HCEC 1CT (cell line): ENCODE measurements at regions not wholly inside any gene's neighbourhood (a gene's known extent, or its start where the extent isn't known, plus 50 kb on each side); places are given as distances from the start of the nearest gene placed in this dataset.

Experiments used
- DNase-seq: peaks from one replicate; pipeline ENCODE4 v3.0.0-alpha.2; 2017

- DNase-seq = no peak
These were observed 122.8 kb upstream of the NUDT4 start for GRCh38 chr12:93254911-93255310.

DNA sequence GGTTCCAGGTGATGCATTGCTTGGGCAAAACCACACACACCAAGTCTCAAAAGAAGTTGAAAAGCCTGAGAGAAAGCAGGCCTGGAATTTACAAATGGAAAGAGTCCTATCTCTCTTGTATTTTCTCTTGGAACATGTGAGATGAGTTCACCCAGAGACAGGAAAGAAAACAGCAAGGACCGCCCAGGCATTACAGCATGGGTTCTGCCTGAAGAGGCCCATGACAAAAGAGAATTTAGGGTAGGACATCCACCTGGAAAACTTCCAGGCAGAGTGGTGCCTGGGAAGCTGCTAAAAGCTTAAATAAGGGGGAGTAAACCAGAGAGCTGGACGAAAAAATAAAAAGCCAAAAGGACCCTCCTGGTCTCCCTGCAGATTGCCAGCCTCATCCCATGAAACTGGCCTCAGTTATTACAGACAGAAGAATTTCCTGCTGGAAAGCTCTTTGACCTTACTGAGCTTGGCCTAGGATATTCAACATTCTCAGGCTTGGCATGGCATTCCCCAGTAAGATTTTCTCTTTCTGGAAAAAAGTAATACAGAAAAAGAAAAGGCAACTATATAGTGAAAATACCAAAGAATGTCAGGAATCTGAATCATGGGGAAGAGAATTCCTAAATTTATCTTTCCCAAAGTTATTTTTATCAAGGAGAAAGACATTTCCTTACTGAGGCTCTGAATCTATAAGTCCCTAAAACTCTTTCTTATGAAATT is 121.3 kb upstream of the NUDT4 start:
- DNase-seq = no peak

DNA sequence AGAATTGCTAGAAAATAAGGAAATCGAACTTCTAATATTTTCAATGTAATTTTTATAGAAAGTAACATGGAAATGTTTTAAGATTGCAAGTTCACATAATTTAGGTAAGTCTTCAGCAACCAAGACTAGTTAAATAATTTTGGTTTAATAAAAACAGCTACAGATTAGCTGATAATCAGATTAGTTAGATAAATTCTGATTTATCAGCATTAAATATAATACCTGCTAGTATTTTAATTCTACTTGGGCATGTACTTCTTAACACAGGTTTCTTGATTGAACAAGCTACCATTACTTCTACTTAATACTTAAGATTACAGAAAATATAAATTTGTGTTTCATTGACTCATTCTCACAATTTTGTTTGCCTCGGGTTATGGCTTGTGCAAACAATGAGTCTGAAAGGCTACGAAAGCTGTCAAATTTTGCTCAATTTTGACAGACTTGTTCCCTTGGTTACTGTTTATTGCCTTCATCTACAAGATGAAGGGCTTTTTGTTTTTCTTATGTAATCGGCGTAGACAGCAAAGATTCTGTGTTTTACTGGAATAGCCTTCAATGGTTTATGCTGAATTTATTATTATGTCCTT is 116.1 kb upstream of the NUDT4 start:
- DNase-seq = no peak

GRCh38 chr12:93272997-93273396 is 104.7 kb upstream of the NUDT4 start:
- no peak for DNase-seq

DNA sequence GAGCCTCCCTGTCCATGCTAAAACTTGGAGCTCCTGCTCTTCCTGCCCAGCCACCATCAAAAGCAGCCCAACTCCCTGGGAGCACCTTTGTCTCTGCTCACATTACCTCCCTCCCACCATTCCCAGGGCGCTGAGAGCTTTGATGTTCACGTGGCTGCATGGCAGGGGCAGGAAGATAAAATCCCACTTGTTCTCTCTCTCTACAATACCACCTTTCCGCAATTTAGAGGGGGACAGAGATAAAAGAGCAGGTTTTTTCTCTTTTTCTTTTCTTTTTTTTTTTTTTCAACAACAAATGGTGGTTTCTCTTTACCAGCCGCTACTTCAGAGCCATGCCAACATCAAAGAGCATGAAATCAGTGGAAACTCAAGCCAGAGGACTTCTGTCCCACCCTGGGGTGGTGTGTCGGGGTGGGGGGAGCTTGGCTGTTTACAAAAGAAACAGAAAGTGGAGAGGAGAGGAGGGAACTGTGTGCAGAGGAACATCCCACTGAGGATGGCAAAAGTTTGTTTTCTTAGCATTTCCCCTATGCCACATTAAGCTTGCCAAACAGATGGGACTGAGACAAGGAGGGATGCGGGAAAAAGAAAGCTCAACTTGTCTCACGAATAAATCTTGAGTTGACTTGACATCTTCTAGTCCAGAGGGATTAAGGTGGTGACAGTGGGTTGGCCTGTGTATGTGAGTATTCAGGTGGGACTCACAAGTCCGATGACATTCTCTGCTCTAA is 103.7 kb upstream of the NUDT4 start:
- DNase-seq = no peak

GRCh38 chr12:93274937-93275336 is 102.8 kb upstream of the NUDT4 start:
- no peak for DNase-seq

DNA sequence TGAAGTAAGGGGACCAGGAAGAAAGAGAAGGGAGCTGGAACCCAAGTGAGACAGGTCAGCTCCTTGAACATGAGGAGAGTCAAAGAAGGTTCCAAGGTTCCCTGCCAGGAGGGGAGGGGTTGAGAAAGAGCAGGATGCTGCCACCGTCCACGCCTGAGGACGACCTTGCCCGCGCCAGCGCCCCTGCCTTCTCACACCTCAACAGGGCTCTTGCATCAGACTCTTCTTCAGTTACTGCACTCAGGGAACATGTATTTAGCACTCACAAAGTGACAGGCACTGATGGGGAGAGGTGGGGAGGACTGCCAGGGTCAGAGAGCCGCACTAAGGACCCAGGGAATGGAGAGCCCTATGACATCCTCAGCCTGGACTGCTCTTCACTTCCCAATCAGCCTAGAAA is 102.1 kb upstream of the NUDT4 start:
- no peak for DNase-seq

DNA sequence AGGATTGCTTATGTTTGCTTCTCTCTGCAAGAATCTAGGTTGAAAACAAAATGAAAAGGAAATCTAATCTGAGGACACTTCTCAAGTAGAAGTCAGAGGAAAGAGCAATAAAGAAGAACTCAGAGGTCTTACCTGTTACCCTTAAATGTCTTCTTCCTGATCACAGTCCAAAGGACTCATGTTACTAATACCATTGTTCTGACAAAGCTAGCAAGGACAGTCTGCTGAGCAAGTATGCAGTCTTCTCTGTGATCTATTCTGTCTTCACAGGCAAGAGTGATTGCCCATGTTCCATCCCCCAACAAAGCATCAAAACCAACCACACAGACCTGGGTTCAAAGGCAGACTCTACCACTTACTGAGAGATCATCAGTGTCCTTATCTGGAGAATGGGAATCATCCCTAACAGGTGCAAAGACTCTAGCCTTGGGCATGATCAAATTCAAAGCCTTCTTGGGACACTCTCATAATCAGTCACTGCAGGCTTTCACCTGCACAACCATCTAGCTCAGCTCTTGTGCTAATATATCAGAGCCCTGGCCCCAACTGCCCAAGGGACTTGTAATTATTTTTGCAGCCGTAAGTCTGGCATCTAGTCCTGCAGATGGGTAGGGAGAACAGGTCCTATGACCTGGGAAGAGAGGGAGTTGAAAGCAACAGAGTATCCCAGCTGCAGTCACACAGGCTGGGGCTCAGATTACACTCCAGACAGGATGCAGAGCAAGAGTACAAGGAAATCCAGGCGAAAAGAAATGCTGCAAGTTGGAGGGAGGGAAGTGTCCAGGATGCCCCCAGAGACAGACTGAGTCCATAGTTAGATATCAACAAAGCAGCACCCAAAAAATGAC is 97.9 kb upstream of the NUDT4 start:
- no peak for DNase-seq

GRCh38 chr12:93287149-93287548 is 90.6 kb upstream of the NUDT4 start:
- no peak for DNase-seq

DNA sequence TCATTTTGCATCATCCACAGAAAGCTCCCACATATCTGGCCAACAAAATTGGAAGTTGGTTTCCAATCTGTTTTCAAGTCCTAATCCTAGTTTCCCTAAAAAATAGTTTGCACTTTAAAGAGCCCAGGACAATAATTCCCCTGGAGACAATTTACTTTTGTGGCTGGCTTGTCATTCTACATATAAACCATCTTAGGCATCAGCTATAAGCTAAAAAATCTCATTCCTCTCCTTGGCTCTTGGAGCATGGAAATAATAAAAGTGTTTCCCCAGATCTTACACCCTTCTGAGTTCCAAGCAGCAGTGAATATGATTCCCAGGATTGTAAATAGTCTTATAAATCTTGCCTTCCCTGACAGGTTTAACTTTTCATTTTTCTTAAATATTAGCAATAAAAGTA is 89.1 kb upstream of the NUDT4 start:
- no peak for DNase-seq

- no peak for DNase-seq
These were observed 87.3 kb upstream of the NUDT4 start for GRCh38 chr12:93290391-93290790.

DNA sequence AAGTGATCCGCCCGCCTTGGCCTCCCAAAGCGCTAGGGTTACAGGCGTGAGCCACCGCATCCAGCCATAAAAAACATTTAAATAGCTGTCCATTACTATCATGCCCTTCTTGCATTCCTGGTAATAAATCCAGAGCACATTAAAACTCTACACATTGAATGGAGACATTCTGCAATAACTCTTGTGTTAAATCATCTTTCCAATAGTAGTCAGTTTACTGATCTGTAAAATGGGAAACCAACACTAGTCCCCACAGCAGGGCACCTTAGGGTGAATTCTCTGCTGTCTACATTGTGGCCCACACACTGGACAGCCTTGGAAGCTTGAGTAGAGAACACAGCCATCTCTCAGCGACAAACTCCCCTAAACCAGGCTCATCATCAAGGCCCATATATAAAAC is 85.5 kb upstream of the NUDT4 start:
- no peak for DNase-seq

DNA sequence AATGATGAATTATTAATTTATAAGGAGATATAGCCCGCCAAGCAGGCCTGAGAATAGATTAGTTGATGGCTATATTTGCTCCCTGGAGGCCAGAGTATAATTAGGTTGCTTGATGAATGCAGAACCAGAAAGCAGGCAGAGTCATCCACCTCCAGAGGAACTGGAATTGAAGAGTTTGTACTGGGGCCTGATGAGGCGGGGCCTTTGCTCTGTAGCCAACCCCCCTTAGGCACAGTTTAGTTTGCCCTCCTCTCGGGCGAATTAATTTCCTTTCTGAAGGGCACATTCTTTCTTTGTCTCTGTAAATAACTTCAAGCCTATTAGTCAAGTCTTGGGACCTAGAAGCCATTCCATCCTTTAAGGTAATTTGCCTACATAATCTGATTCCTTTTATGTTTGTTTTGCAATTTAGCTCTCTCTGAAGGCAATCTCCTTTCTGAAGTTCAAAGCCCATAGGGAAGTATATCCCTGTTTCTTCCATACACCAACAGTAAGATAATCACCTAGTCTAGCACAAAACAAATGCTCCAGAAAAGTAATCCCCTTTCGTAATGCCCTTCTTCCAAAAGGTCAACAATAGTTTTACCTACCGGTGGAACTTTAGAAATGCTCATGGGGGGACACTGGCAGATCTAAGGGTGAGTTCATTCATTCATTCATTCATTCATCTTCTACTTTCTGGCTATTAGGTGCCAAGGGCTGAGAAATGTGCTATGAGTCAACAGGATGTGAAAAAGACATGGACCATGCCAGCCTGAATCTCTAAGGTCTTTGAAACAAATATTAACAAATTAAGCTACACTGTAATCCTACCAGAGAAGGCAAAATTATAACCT is 84.8 kb upstream of the NUDT4 start:
- DNase-seq = no peak

- no peak for DNase-seq
These were observed 80.7 kb upstream of the NUDT4 start for GRCh38 chr12:93297032-93297431.

- no peak for DNase-seq
These were observed 80.2 kb upstream of the NUDT4 start for GRCh38 chr12:93297536-93297935.

- no peak for DNase-seq
These were observed 78.4 kb upstream of the NUDT4 start for GRCh38 chr12:93299262-93299846.

GRCh38 chr12:93300611-93301021 is 77.1 kb upstream of the NUDT4 start:
- no peak for DNase-seq

DNA sequence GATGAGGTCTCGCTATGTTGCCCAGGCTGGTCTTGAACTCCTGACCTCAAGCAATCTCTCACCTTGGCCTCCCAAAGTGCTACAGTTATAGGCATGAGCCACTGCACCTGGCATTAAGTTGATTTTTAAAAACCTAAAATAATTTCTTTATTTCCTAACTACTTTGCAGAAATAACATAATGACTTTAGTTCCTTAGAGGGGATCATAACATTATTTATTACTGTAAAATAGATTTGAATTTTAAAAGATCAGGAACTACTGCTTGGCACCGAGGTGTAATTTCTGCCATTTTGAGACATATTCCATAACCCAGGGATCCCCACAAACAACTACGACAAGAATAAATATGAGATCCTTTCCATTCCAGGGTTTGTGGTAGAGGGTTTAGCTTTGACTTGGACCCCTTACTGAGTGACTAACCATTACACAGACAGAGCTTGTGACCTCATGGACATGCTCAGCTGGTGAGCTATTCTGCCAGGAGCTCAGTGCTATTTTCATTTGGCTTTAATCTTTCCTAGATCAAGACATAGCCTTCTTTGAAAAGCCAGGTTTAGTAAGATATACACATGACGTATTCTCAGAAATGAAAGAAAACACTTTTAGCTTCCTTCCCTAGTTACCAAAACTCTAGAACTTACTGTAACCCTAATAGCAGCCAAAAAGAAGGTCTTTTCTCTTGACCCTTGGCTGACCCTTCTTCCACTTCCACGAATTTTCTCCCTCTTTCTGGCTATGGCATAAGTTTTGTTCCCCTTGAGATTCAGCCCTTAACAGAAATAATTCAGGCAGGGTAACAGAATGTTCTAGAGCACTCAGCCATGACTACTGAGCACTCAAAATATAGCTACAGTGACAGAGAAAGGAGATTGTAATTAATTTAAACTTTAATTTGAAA is 75.1 kb upstream of the NUDT4 start:
- DNase-seq = peak; percentile 67

- DNase-seq = no peak
These were observed 71.1 kb upstream of the NUDT4 start for GRCh38 chr12:93306636-93307035.

DNA sequence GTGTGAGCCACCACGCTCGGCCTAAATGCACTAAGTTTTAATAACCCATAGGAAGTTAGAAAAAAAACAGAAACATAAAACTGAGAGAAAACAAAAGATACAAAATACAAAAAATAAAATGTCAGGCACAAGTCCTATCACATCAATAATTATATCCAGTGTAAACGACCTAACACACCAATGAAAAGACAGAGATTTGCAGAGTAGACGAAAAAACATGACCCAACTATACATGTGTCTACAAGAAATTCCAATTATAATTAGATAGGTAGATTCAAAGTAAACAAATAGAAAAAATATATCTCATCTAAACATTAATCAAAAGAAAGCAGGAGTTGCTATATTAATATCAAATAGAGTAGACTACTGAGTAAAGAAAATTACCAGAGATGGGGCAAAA is 69.4 kb upstream of the NUDT4 start:
- no peak for DNase-seq

GRCh38 chr12:93311827-93312226 is 65.9 kb upstream of the NUDT4 start:
- no peak for DNase-seq
